ENCODE measurements at regions not wholly inside any gene's neighbourhood (a gene's known extent, or its start where the extent isn't known, plus 50 kb on each side); places are given as distances from the start of the nearest gene placed in this dataset.

DNA sequence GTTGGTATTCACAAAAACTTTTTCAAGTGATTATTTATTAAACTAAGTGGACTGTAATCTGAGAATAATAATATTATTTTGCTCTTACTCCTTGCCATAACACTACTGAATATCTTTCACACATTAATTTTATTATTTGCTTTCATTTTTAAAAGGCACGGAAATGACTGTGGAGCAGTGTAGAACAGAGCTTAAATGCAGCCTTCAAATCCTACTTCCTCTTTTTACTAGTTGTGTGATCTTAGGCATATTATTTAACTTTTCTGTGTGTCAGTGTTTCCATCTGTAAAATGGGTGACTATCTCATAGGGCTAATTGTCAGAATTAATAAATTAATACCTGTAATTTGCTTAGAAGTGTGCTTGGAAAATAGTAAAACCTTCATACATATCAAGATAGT lies 55.5 kb upstream of the SLC8A1 start:
- H3K27ac ChIP-seq: no peak overlapping the region
- TF ChIP-seq, protein P1, sequence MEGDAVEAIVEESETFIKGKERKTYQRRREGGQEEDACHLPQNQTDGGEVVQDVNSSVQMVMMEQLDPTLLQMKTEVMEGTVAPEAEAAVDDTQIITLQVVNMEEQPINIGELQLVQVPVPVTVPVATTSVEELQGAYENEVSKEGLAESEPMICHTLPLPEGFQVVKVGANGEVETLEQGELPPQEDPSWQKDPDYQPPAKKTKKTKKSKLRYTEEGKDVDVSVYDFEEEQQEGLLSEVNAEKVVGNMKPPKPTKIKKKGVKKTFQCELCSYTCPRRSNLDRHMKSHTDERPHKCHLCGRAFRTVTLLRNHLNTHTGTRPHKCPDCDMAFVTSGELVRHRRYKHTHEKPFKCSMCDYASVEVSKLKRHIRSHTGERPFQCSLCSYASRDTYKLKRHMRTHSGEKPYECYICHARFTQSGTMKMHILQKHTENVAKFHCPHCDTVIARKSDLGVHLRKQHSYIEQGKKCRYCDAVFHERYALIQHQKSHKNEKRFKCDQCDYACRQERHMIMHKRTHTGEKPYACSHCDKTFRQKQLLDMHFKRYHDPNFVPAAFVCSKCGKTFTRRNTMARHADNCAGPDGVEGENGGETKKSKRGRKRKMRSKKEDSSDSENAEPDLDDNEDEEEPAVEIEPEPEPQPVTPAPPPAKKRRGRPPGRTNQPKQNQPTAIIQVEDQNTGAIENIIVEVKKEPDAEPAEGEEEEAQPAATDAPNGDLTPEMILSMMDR (conservative IDR thresholded peaks at IDR 0.05): no peak

DNA sequence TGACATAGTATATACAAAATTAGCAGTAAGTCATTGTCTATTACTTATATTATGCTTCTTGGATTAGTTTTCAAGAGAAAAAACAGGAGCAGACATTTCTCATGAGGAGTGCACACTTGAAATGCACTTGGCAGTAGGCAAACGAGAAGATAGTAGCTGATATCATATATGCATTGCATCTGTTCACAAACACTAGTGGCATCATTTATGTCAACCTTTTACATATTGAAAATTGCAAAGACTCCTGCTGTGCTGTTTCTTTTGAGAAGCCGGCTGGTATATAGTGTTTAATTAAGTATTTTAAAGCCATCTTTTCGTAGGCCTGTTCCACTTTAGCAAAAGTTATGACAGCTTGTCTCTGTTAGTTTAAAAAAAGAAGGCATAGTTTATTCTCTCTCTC lies 58.4 kb upstream of the SLC8A1 start:
- TF ChIP-seq, protein P1 (conservative IDR thresholded peaks at IDR 0.05): no peak
- H3K27ac ChIP-seq: no peak overlapping the region

DNA sequence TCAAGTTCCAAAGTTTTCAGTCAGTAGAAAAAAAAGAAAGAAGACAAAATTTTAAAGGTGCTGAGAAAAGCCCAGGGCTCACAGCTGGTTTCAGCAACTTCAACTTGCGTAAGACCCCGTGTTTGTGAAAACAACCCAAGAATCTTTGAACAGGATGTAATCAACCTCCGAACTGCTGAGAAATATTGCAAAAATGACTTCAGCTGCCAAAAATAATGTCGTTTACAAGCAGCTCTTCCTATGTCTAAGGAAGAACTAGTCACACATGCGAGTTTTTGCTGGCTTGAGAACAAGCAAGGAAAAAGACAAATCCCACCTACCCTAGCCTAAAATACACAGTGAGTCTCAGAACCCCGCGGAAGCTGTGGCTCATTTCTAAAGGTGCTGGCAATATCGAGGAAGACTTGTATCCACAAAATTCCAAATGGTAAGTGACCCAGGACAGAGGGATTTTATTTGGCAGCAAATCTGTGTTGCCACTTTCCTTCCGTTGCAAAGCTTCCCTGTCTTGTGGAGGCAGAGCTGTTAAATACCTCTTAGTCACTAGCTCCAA lies 59.8 kb upstream of the SLC8A1 start:
- no peak overlapping the region for H3K27ac ChIP-seq
- TF ChIP-seq, protein P1 (conservative IDR thresholded peaks at IDR 0.05): no peak

DNA sequence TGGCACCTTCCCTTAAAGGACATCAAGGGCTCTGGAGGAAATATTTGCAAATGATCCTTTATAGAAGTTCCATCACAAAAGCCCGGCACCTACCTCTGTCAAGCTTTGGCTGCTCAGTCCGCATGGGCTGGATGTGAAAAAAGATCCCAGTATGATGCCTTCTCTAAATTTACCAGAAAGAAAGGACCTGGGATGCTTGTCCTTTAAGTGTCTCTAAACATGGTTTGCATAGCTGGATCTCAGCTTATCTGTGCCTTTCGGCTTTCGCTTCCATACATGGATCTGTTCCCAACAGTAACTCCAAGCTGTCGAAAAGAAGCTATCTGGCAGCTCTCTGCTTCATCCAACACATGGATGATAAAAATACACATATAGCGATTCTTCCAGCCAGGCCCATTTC lies 60.4 kb upstream of the SLC8A1 start:
- no peak overlapping the region for H3K27ac ChIP-seq
- TF ChIP-seq, protein P1 (conservative IDR thresholded peaks at IDR 0.05): no peak

DNA sequence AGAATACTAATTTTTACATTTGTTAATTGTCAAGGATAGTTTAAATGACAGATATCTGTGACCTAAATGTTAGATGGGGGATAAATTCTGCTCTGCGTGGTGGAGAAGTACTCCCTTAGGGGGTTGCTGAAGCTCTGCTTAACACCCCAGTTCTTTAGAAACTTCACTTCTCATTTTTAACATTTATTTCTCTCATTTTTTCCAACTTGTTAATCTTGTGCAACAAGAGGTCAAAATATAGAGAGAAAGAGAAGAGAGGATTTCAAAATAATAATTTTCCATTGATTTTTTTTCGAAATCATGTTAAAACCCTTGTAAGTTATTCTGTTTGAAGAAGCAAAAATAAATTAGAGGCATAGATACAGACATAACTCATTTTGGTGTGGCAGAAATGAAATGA lies 61.3 kb upstream of the SLC8A1 start:
- H3K27ac ChIP-seq: no peak overlapping the region
- TF ChIP-seq, protein P1 (conservative IDR thresholded peaks at IDR 0.05): no peak

DNA sequence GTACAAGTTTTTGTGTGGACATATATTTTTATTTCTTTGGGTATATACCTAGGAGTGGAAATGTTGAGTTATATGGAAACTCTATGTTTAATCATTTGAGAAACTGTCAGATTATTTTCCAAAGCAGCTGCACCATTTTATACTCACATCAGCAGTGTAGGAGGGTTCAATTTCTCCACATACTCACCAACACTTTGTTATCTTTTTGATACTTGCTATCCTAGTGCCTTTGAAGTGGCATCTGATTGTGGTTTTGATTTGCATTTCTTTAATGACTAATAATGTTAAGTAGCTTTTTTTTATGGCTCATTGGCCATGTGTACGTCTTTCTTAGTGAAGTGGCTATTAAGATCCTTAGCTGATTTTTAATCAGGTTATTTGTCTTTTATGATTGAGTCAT lies 64.7 kb upstream of the SLC8A1 start:
- TF ChIP-seq, protein P1 (conservative IDR thresholded peaks at IDR 0.05): no peak
- no peak overlapping the region for H3K27ac ChIP-seq

DNA sequence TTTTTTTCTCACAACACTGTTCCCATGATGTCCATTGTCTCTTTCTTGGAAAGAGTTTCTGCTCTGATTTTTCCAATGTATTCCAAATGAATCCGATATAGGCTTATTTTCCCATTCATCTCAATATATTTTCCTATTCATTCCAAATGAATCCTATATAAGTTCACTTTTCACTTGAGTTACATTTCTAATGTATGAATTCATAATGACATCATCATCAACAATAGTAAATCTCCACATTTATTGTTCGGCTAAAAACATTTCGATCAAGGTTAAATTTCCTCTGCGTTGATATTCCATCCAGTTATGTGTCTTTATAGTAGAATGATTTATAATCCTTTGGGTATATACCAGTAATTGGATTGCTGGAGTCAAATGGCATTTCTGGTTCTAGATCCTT lies 76.7 kb upstream of the SLC8A1 start:
- TF ChIP-seq, protein P1 (conservative IDR thresholded peaks at IDR 0.05): no peak
- no peak overlapping the region for H3K27ac ChIP-seq

Measured in VCaP (cell line).